ENCODE measurements at regions not wholly inside any gene's neighbourhood (a gene's known extent, or its start where the extent isn't known, plus 50 kb on each side); places are given as distances from the start of the nearest gene placed in this dataset.

- TF ChIP-seq POLR2AphosphoS5 (IDR thresholded peaks at IDR 0.05) (no peak), CTCF (IDR thresholded peaks at IDR 0.05) (no peak)
These were observed 261.6 kb upstream of the TNRC6C start for GRCh38 chr17:77696721-77697460.

Measured in breast epithelium (tissue), 3 donors.